CD4-positive, alpha-beta T cell treated with Interleukin-17A for 4 hours (primary cell): ENCODE measurements at regions not wholly inside any gene's neighbourhood (a gene's known extent, or its start where the extent isn't known, plus 50 kb on each side); places are given as distances from the start of the nearest gene placed in this dataset.
"Not testable (repeated sequence)": the region's sequence is repeated elsewhere in the genome, so short reads cannot be mapped to it uniquely, and the experiment has no call there.

ENCODE experiments used
- DNase-seq: peaks from one replicate; pipeline ENCODE4 v3.0.0-alpha.2; 2020; ENCODE audit warnings: mixed read lengths

- DNase-seq = no peak
Measured at GRCh38 chr7:156055206-156055822, 243.1 kb upstream of the SHH start.

DNA sequence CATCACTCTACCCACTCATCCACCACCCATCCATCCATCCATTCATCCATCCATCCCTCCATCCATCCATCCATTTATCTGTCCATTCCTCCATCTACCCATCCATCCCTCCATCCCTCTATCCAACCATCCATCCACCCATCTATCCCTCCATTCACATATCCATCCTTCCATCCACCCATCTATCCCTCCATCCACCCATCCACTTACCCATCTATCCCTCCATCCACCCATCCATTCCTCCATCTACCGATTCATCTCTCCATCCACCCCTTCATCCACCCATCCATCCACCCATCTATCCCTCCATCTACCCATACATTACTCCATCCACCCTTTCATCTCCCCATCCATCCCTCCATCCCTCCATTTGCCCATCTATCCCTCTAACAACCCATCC lies 239.6 kb upstream of the SHH start:
- no peak for DNase-seq

GRCh38 chr7:156050636-156051569 lies 238.6 kb upstream of the SHH start:
- DNase-seq = no peak

GRCh38 chr7:156049366-156049765 lies 237.1 kb upstream of the SHH start:
- no peak for DNase-seq

- no peak for DNase-seq
Measured at GRCh38 chr7:156046031-156046560, 233.8 kb upstream of the SHH start.

DNA sequence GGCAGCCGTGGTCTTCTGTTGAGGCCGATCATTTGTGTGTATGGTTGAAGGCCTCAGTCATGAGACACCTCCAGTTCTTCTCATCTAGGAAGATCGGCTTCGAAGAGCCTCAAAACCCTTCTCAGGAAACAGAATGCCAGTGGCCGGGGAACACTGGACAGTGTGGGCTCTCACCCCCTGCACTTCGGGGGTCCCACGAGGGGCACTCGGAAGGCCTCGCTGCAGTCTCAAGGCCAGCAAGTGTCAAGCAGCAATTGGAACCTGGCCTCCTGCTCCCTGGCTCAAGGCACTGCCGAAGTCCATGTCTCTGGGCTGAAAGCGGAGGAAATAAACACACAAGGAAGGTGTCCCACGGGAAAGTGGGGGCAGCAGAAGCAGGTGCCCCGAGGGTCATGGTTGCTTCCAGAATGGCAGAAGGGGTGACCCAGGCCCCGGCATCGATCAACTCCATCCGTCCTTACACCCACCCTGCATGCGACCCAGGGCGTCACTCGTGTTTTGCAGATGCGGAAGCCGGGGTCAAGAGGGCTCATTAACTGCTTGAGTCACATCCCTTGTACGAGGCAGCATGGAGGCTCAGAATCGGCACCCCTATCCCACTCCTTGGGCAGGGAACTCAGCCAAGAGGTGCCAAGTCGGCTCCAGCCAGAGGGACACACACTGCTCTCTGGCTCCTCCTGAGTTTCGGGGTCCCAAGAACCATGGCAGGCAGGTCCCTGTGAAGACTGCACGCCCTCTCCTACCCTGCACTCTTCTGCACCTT lies 231.3 kb upstream of the SHH start:
- DNase-seq = no peak

DNA sequence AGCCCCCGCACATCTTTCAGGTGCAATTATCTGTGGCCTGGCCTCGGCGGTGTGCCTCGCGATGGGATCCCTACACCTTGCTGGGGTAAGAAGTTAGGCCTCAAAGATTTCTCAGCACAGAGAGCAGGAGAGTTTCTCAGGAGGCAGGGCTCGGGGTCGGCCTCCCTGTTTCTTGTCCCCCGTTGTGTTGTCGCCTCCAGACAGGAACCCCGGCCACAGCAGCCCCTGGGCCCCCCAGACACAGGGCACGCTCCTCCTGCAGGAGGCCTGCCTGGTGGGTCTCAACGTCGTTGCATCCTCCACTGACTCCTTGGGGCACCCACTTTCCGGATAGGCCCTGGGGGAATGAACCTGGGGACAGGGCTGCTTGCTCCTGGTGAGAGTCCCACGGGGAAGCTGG lies 229.1 kb upstream of the SHH start:
- no peak for DNase-seq

DNA sequence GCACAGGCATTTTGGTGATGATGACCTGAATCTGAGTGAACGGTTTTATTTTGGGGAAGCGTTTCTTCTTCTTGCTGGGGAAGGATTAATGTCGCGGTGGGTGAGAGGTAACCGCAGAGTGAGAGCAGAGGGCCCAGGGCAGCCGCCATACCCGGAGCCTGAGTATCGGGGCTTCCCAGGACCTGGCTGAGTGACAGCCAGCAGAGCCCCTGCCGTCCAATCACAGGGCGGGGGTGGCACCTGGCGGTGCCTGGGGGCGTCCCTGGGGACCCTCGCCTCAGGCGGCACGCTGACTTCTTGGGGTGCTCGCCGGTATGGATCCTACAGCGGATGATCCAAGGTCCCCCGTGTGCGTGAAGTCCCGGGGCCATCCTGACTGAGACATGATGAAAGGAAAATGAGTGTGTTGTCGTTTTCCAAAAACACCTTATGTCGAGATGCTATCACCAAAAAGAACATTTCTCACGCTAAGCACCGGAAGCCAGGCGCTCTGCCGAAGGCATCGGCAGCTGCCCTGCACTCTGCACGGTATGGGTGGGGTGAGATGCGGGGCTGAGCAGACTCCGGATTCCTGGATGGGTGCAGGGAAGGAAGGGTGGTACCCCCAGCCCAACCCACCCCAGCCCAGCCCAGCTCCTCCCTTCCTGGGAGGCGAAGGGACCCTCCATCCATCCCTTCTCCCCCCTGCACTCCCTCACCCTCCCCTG lies 227.9 kb upstream of the SHH start:
- no peak for DNase-seq

GRCh38 chr7:156039194-156039593 lies 226.9 kb upstream of the SHH start:
- no peak for DNase-seq

DNA sequence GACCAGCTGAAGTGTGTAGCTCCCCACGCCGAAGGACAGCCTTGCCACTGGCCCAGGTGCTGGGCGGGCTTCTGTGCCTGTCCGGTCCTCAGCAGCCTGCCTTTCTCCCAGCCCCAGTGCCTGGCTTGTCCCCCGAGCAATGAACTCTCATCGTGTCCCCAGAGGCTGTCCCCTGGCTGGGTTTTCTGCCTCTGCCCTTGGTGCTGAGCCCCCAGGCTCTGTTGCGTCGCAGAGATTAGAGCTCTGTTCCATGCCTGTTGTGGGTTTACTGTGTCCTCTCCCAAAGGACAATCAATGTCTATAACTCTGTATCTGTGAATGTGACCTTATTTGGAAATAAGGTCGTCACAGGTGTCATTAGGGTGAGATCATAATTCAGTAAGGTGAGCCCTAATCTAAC lies 226.1 kb upstream of the SHH start:
- DNase-seq = no peak

DNA sequence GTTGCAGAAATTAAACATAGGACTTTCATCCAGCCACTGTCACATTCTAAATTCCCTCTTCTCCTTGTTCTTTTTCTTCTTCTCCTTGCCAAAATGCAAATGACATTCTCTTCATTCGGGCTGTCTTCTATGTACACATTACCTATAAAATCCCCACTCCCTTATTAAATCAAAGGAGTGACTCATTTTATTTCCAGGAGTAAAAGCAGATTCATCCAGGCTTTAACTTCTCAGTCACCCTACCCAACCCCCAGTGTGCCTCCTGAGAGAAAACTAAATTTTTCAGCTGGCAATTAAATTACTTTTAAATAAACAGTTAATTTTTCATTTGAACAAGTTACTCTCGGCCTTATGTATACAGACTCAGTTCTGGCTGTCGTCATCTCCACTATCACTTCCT lies 223.9 kb upstream of the SHH start:
- DNase-seq = no peak

GRCh38 chr7:156035387-156035786 lies 223.1 kb upstream of the SHH start:
- DNase-seq = not testable (repeated sequence)

- DNase-seq = no peak
Measured at GRCh38 chr7:156034397-156034796, 222.1 kb upstream of the SHH start.

- no peak for DNase-seq
Measured at GRCh38 chr7:156032973-156033372, 220.7 kb upstream of the SHH start.

GRCh38 chr7:156031679-156032478 lies 219.6 kb upstream of the SHH start:
- no peak for DNase-seq

DNA sequence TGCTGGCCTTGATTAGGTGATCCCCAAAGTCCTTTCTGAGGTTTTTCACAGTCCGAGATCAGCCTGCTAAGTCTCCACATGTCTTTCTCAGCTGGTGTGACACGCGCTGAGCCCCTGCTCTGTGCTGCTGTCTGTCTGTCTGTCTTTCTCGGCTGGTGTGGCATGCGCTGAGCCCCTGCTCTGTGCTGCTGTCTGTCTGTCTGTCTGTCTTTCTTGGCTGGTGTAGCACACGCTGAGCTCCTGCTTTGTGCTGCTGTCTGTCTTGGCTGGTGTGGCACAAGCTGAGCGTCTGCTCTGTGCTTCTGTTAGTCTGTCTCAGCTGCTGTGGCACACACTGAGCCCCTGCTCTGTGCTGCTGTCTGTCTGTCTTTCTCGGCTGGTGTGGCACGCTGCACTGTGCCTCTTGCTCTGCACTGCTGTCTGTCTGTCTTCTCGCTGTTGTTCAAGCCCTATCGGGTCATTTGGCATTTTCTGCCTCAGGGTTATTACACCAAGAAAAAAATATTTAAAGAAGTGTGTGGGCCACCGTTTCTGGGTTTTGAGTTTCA lies 217.3 kb upstream of the SHH start:
- no peak for DNase-seq

GRCh38 chr7:156028521-156028920 lies 216.3 kb upstream of the SHH start:
- DNase-seq = no peak

- no peak for DNase-seq
Measured at GRCh38 chr7:156027821-156028220, 215.6 kb upstream of the SHH start.

DNA sequence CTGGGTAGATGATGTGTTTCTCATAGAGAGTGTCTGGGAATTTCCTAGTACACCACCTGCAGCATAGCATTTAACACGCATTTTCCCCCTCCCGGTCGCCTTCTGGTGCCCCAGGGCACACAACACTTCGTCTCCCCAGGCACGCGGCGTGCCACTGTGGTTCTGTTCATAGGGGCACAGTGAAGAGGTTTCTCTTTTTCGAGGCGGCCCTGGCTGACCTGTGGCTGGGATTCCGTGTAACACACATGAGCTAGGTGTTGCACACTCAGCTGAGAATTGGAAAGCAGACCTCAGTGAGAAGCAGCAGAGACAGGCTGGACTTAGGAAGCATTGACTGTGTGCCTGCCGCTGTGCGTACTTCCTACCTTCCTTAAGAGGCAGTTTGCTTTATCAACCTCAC lies 214.3 kb upstream of the SHH start:
- DNase-seq = no peak

DNA sequence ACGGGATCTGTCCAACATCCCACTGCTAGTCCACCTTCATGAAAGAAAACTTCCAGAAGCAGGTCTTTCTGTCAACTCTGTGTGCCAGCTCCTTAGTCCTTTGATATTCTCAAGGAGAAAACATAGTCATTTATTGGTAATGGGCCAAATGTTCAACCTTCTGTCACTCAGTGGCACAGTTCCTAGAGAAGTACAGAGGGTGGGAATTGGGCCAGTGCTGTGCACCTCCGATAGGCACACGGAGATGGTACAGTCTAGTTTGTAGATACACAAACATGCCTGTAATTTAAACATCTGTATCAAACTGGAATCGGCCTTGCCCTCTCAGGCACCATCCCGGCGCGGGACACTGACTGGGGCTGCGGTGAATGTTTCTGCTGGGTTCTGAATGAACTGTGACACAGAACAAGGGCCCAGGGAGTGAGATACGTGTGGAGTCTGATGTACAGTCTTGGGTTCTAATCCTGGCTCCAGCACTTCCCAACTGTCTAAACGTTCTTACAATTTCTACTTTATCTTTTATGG lies 213.9 kb upstream of the SHH start:
- DNase-seq = no peak

DNA sequence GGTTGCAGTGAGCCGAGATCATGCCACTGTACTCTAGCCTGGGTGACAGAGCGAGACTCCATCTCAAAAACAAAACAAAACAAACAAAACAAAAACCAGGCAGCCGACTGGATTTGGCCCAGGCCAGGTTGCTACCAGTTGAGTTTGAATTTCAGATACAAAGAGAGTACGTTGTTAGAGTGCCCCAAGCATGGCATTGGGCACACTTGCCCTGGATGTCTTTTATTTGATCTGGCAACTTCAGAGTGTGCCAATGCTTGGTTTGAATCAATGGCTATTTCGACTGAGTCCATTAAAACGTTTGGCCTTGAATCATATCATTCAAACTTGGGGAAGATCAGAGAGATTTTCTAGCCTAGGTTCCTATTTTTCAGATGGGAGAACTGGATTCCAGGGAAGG lies 213.4 kb upstream of the SHH start:
- no peak for DNase-seq
